DOHH2 (cell line): ENCODE measurements at regions not wholly inside any gene's neighbourhood (a gene's known extent, or its start where the extent isn't known, plus 50 kb on each side); places are given as distances from the start of the nearest gene placed in this dataset.

Experiments
- H3F3A ChIP-seq: fragments of 200-600 bp; sonication (generic), shearing (Covaris generic); 2 replicates; pipeline ENCODE4 v1.6.0; 2016; ENCODE audit warnings: antibody characterized with exemption, mild to moderate bottlenecking; ENCODE audit not compliant: control insufficient read depth, insufficient read depth
- H3K27ac ChIP-seq: fragments of 200-600 bp; sonication (generic); 2 replicates; pipeline ENCODE4 v1.5.1; 2014; ENCODE audit warnings: low read depth, mild to moderate bottlenecking, low read length, moderate library complexity
- H3K27me3 ChIP-seq: fragments of 200-600 bp; sonication (generic); 2 replicates; pipeline ENCODE4 v1.6.1; 2014; ENCODE audit warnings: mild to moderate bottlenecking, low read length, mixed read lengths; ENCODE audit not compliant: control insufficient read depth
- H3K36me3 ChIP-seq: fragments of 200-600 bp; sonication (generic); 2 replicates; pipeline ENCODE4 v1.6.1; 2014; ENCODE audit warnings: mild to moderate bottlenecking, low read length, moderate library complexity, mixed read lengths; ENCODE audit not compliant: control insufficient read depth
- H3K4me1 ChIP-seq: fragments of 200-600 bp; sonication (generic); 2 replicates; pipeline ENCODE4 v1.6.1; 2014; ENCODE audit warnings: mild to moderate bottlenecking, low read length, mixed read lengths; ENCODE audit not compliant: control insufficient read depth
- H3K4me2 ChIP-seq: fragments of 200-600 bp; sonication (generic); 2 replicates; pipeline ENCODE4 v1.6.0; 2014; ENCODE audit warnings: mild to moderate bottlenecking, low read length, moderate library complexity
- H3K4me3 ChIP-seq: fragments of 200-600 bp; sonication (generic); 2 replicates; pipeline ENCODE4 v1.5.1; 2014; ENCODE audit warnings: mild to moderate bottlenecking, low read length, mixed read lengths
- H3K79me2 ChIP-seq: fragments of 200-600 bp; sonication (generic); 2 replicates; pipeline ENCODE4 v1.6.1; 2014; ENCODE audit warnings: mild to moderate bottlenecking, low read length, mixed read lengths; ENCODE audit not compliant: control insufficient read depth
- H3K9me2 ChIP-seq: fragments of 200-600 bp; sonication (generic); replicated peaks from 2 replicates; pipeline ENCODE4 v1.6.1; 2014; ENCODE audit warnings: mild to moderate bottlenecking, low read length, mixed read lengths; ENCODE audit not compliant: control insufficient read depth
- H3K9me3 ChIP-seq: fragments of 200-600 bp; sonication (generic); 2 replicates; pipeline ENCODE4 v1.6.1; 2014; ENCODE audit warnings: antibody characterized with exemption, low read length, mixed read lengths; ENCODE audit not compliant: control insufficient read depth, insufficient read depth
- H4K20me1 ChIP-seq: fragments of 200-600 bp; sonication (generic); 2 replicates; pipeline ENCODE4 v1.6.0; 2014; ENCODE audit warnings: low read depth, mild to moderate bottlenecking, antibody characterized with exemption, low read length, moderate library complexity; ENCODE audit not compliant: control insufficient read depth, insufficient read depth
- EZH2phosphoT487 ChIP-seq: fragments of 200-600 bp; sonication (generic); IDR thresholded peaks from 2 replicates; pipeline ENCODE4 v1.6.1; 2017; ENCODE audit warnings: borderline replicate concordance, mild to moderate bottlenecking, antibody characterized with exemption, low read length, moderate library complexity, mixed read lengths
- TF ChIP-seq, protein P1 (sequence below): fragments of 200-600 bp; sonication (generic); IDR thresholded peaks from one replicate; pipeline ENCODE4 v1.5.1; 2014; ENCODE audit warnings: antibody characterized with exemption, mild to moderate bottlenecking, low read depth, low read length; ENCODE audit not compliant: poor library complexity, severe bottlenecking

DNA sequence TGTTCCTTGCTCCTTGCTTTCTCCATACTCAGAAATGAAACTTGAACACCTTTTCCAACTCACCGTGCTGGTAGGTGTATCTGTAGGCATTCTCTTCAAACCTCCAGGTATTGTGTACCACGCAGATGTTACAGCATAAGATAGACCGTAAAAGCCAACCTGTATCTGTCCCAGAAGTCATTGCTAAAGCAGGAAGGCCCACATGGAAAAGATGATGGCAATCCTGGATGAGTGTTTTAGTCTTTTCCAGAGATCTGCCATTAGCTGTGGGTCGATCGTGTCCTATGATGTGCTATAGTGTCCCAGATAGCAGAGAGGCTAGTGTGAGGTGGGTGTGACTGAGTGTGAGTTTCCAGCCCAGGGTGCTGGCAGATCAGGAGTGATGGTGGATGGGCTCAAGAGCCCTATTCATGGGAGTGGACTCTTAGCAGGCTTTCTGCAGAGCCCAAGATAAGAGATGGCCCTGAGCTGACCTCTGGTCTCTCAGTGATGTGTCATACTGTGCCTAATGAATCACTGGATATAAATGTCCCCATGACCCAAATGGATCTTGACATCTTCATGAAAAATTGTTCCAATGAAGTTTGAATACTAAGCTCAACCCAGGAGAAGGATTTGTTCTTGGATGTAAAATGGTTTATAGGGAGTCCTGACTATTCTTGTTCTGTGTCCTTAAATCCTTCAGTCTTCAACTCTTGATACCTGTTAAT lies 69.1 kb upstream of the WDR1 start:
- Histone ChIP-seq H3K9me2 (no peaks in the 10 kb centered on the region), H3K4me2 (no peak overlapping the region), H3K79me2 (no peaks in the 10 kb centered on the region), H4K20me1 (no peaks in the 10 kb centered on the region), H3K27ac (no peak overlapping the region), H3K4me1 (peaks cover 6% of the 10 kb centered on the region), H3F3A (no peaks in the 10 kb centered on the region), H3K4me3 (no peak overlapping the region), H3K36me3 (no peaks in the 10 kb centered on the region), H3K27me3 (peaks cover 6% of the 10 kb centered on the region; the same call in 1 of the 2 replicates), H3K9me3 (no peaks in the 10 kb centered on the region)
- no peak for TF ChIP-seq EZH2phosphoT487
- TF ChIP-seq, protein P1, sequence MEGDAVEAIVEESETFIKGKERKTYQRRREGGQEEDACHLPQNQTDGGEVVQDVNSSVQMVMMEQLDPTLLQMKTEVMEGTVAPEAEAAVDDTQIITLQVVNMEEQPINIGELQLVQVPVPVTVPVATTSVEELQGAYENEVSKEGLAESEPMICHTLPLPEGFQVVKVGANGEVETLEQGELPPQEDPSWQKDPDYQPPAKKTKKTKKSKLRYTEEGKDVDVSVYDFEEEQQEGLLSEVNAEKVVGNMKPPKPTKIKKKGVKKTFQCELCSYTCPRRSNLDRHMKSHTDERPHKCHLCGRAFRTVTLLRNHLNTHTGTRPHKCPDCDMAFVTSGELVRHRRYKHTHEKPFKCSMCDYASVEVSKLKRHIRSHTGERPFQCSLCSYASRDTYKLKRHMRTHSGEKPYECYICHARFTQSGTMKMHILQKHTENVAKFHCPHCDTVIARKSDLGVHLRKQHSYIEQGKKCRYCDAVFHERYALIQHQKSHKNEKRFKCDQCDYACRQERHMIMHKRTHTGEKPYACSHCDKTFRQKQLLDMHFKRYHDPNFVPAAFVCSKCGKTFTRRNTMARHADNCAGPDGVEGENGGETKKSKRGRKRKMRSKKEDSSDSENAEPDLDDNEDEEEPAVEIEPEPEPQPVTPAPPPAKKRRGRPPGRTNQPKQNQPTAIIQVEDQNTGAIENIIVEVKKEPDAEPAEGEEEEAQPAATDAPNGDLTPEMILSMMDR = no peak

DNA sequence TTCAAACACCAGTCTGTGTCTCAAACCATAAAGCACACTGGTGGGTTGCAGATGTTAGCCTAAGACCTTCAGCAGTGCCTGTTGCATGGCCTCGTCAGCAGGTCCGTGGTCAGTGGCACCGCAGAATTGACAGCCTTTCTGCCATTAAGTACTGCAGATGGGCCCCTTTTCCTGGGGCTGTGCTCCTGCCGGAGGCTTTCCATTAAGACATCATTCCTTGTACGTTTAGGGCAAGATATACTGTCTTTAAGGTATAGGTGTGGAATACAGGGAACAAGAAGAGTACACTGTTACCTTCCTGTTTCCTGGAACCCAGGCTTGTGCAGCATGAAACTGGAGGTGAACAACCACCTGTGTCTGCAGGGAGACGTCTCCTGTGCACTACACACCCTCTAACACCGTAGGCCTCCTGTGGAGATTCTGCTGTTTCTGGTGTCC lies 67.9 kb upstream of the WDR1 start:
- Histone ChIP-seq H3F3A (no peaks in the 10 kb centered on the region), H3K27me3 (peaks cover 6% of the 10 kb centered on the region; the same call in 1 of the 2 replicates), H3K79me2 (no peaks in the 10 kb centered on the region), H3K27ac (no peak overlapping the region), H3K4me1 (peaks cover 6% of the 10 kb centered on the region), H3K4me2 (no peak overlapping the region), H3K36me3 (no peaks in the 10 kb centered on the region), H4K20me1 (no peaks in the 10 kb centered on the region), H3K9me3 (no peaks in the 10 kb centered on the region), H3K9me2 (no peaks in the 10 kb centered on the region), H3K4me3 (no peak overlapping the region)
- TF ChIP-seq, protein P1 = no peak
- TF ChIP-seq EZH2phosphoT487 = no peak

DNA sequence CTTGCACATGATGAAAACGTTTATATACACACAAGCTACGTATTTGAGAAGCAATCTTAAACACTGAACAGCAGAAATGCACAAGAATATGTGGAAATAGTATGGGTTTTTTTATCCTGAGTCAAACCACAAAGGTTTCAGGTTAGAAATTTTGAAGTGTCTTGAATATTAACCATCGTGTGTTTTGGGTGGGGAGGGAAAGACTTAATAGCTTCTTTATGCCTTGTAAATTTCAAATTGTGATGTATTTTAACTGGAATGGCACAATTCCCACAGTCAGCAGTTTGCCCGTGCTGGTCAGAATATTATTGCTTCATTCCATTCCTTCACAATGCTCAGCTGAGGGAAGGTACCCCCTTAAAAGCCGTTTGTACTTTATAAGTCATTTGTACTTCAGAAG lies 67.4 kb upstream of the WDR1 start:
- peaks cover 6% of the 10 kb centered on the region for H3K4me1 ChIP-seq
- no peak overlapping the region for H3K4me2 ChIP-seq
- no peaks in the 10 kb centered on the region for H3K79me2 ChIP-seq
- H3K27me3 ChIP-seq = peaks cover 6% of the 10 kb centered on the region
- no peaks in the 10 kb centered on the region for H4K20me1 ChIP-seq
- H3K27ac ChIP-seq = no peak overlapping the region
- TF ChIP-seq, protein P1 = no peak
- no peak for TF ChIP-seq EZH2phosphoT487
- no peak overlapping the region for H3K4me3 ChIP-seq
- H3K9me2 ChIP-seq = no peaks in the 10 kb centered on the region
- H3K36me3 ChIP-seq = no peaks in the 10 kb centered on the region
- no peaks in the 10 kb centered on the region for H3K9me3 ChIP-seq
- H3F3A ChIP-seq = no peaks in the 10 kb centered on the region
